CD4-positive, alpha-beta T cell (primary cell): ENCODE measurements at regions not wholly inside any gene's neighbourhood (a gene's known extent, or its start where the extent isn't known, plus 50 kb on each side); places are given as distances from the start of the nearest gene placed in this dataset.

Experiments
- ATAC-seq: fragments of 200-7000 bp; cut with Tn5 transposase; one replicate; pipeline ENCODE4 v1.10.0; 2022; ENCODE audit warnings: mild to moderate bottlenecking; ENCODE audit not compliant: poor library complexity
- CTCF ChIA-PET: fragments of 350-600 bp; sonication (Branson Sonifier 250); formaldehyde crosslinking; loops from one replicate; lab custom pipeline; 2021; ENCODE audit warnings: antibody characterized with exemption, inconsistent platforms; lab: Charles Lee
- POLR2A ChIA-PET: fragments of 350-600 bp; sonication (Branson Sonifier 250); formaldehyde crosslinking; loops from one replicate; lab custom pipeline; 2021; ENCODE audit warnings: antibody characterized with exemption, inconsistent platforms; lab: Charles Lee
- DNase-seq, 14 experiments: peaks; one replicate each; pipeline ENCODE4 v3.0.0-alpha.2; 2013 to 2020; ENCODE audit warnings: mixed read lengths in 2 of 14
- H3K27ac ChIP-seq, 2 donors: one replicate each; pipeline versions ENCODE4 v1.5.1 to v1.7.0; 2013; ENCODE audit warnings: low read length in 2 of 2, low read depth in 1 of 2, mild to moderate bottlenecking in 1 of 2
- H3K27me3 ChIP-seq, 2 experiments: 1 replicate in 1 of 2; 2 replicates in 1 of 2; pipeline versions ENCODE4 v1.6.1 to v1.7.0; 2013; ENCODE audit warnings: low read length in 2 of 2, control low read depth in 1 of 2, mild to moderate bottlenecking in 1 of 2, moderate library complexity in 1 of 2; ENCODE audit not compliant: insufficient read depth in 2 of 2, control insufficient read depth in 1 of 2
- H3K36me3 ChIP-seq: one replicate; pipeline ENCODE4 v1.6.1; 2013; ENCODE audit warnings: low read length, control low read depth; ENCODE audit not compliant: insufficient read depth
- H3K4me1 ChIP-seq: one replicate; pipeline ENCODE4 v1.6.1; 2013; ENCODE audit warnings: low read length, control low read depth; ENCODE audit not compliant: insufficient read depth
- H3K4me3 ChIP-seq: one replicate; pipeline ENCODE4 v1.5.1; 2013; ENCODE audit warnings: mild to moderate bottlenecking, low read length, moderate library complexity
- H3K9me3 ChIP-seq, 2 experiments: 1 replicate in 1 of 2; 2 replicates in 1 of 2; pipeline versions ENCODE4 v1.6.1 to v1.7.0; 2013; ENCODE audit warnings: low read length in 2 of 2, mild to moderate bottlenecking in 2 of 2, control low read depth in 1 of 2, moderate library complexity in 1 of 2; ENCODE audit not compliant: control insufficient read depth in 1 of 2, insufficient read depth in 1 of 2
- H3K27ac Mint-ChIP-seq: one replicate; pipeline ENCODE4 v1.8.0; 2020; ENCODE audit warnings: mixed read lengths
- H3K27me3 Mint-ChIP-seq: one replicate; pipeline ENCODE4 v1.8.0; 2021; ENCODE audit warnings: mixed read lengths
- H3K36me3 Mint-ChIP-seq: one replicate; pipeline ENCODE4 v1.8.0; 2021; ENCODE audit warnings: low read depth, mixed read lengths
- H3K4me1 Mint-ChIP-seq: one replicate; pipeline ENCODE4 v1.8.0; 2021; ENCODE audit warnings: low read depth, mixed read lengths
- H3K4me3 Mint-ChIP-seq: one replicate; pipeline ENCODE4 v1.8.0; 2020; ENCODE audit warnings: mild to moderate bottlenecking, mixed read lengths
- H3K9me3 Mint-ChIP-seq: one replicate; pipeline ENCODE4 v1.8.0; 2020; ENCODE audit warnings: mixed read lengths
- intact Hi-C, 2 experiments: fragments of 100-400 bp; cut with DNase I in 1 of 2; cut with micrococcal nuclease in 1 of 2; formaldehyde crosslinking; loops; one replicate each; pipeline versions ENCODE4 v1.15.1 to v1.9.0; 2023 to 2025; cut with DNase I, micrococcal nuclease
- TF ChIP-seq, protein P1 (sequence below): fragments of 200-600 bp; IDR thresholded peaks from one replicate; pipeline ENCODE4 v1.8.0; 2022; ENCODE audit warnings: antibody characterized with exemption, mild to moderate bottlenecking

DNA sequence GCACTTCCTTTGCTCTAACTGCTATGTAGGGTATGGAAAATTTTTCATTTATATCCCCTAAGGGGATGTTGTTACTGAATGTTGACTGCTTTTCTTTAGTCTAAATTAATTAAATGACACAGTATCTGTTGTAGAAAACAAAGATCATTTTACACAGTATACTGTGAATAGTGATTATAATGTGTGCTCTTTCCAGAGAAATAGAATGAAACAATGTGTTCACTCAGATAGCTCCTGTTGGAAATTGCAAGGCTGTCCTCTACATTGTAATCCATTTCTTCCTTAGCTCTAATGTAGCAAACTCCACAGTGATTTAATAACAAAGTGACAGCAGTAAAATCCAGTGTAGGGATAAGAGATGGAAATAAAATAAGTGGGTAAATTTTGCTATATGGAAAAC lies 159.0 kb upstream of the VEPH1 start:
- H3K27me3 Mint-ChIP-seq: peaks cover 12% of the 10 kb centered on the region
- CTCF ChIA-PET: no interaction called here
- H3K27ac ChIP-seq: no peak overlapping the region
- intact Hi-C loops: no loop called here
- DNase-seq (no peak), ATAC-seq (no peak)
- TF ChIP-seq, protein P1, sequence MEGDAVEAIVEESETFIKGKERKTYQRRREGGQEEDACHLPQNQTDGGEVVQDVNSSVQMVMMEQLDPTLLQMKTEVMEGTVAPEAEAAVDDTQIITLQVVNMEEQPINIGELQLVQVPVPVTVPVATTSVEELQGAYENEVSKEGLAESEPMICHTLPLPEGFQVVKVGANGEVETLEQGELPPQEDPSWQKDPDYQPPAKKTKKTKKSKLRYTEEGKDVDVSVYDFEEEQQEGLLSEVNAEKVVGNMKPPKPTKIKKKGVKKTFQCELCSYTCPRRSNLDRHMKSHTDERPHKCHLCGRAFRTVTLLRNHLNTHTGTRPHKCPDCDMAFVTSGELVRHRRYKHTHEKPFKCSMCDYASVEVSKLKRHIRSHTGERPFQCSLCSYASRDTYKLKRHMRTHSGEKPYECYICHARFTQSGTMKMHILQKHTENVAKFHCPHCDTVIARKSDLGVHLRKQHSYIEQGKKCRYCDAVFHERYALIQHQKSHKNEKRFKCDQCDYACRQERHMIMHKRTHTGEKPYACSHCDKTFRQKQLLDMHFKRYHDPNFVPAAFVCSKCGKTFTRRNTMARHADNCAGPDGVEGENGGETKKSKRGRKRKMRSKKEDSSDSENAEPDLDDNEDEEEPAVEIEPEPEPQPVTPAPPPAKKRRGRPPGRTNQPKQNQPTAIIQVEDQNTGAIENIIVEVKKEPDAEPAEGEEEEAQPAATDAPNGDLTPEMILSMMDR: no peak
- H3K27me3 ChIP-seq: no peaks in the 10 kb centered on the region
- no peak overlapping the region for H3K4me3 ChIP-seq
- no peaks in the 10 kb centered on the region for H3K4me1 ChIP-seq
- POLR2A ChIA-PET: no interaction called here
- H3K27ac Mint-ChIP-seq: no peak overlapping the region
- no peaks in the 10 kb centered on the region for H3K4me1 Mint-ChIP-seq
- H3K9me3 Mint-ChIP-seq: no peaks in the 10 kb centered on the region
- H3K36me3 Mint-ChIP-seq: no peaks in the 10 kb centered on the region
- no peak overlapping the region for H3K4me3 Mint-ChIP-seq
- no peaks in the 10 kb centered on the region for H3K9me3 ChIP-seq
- H3K36me3 ChIP-seq: no peaks in the 10 kb centered on the region

GRCh38 chr3:157660847-157661246 lies 157.6 kb upstream of the VEPH1 start:
- CTCF ChIA-PET: no interaction called here
- no peaks in the 10 kb centered on the region for H3K27me3 ChIP-seq
- ATAC-seq (no peak), DNase-seq (no peak)
- H3K36me3 ChIP-seq: no peaks in the 10 kb centered on the region
- no peaks in the 10 kb centered on the region for H3K36me3 Mint-ChIP-seq
- POLR2A ChIA-PET: no interaction called here
- H3K9me3 ChIP-seq: no peaks in the 10 kb centered on the region
- H3K27me3 Mint-ChIP-seq: peaks cover 12% of the 10 kb centered on the region
- H3K27ac ChIP-seq: no peak overlapping the region
- no peaks in the 10 kb centered on the region for H3K4me1 ChIP-seq
- no peak overlapping the region for H3K4me3 ChIP-seq
- TF ChIP-seq, protein P1: no peak
- H3K27ac Mint-ChIP-seq: no peak overlapping the region
- intact Hi-C loops: no loop called here
- H3K4me3 Mint-ChIP-seq: no peak overlapping the region
- H3K9me3 Mint-ChIP-seq: no peaks in the 10 kb centered on the region
- H3K4me1 Mint-ChIP-seq: no peaks in the 10 kb centered on the region

DNA sequence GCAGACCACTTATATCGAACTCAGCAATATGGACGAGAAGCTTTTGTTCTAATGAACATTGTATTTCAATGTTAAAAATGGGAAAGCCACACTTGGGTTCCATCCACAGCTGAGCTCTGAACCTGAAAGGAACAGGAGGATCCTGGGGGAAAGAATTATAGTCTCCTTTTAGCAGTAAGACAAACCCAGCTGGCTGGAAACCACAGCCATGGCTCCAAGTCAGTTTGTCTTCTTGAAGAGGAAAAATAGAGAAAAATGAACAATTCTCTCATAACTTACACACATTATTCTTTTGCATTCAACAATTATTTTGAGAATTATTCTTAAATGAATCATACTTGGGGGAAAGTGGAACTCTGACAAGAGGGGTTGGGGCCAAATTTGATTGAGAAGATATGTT lies 149.2 kb upstream of the VEPH1 start:
- ATAC-seq (no peak), DNase-seq (no peak)
- H3K9me3 ChIP-seq: no peaks in the 10 kb centered on the region
- ChIA-PET CTCF (no interaction called here), POLR2A (no interaction called here)
- no peaks in the 10 kb centered on the region for H3K4me1 ChIP-seq
- no peaks in the 10 kb centered on the region for H3K27me3 ChIP-seq
- no peaks in the 10 kb centered on the region for H3K36me3 Mint-ChIP-seq
- no peaks in the 10 kb centered on the region for H3K36me3 ChIP-seq
- H3K27ac Mint-ChIP-seq: no peak overlapping the region
- H3K9me3 Mint-ChIP-seq: no peaks in the 10 kb centered on the region
- no peak overlapping the region for H3K27ac ChIP-seq
- H3K27me3 Mint-ChIP-seq: no peaks in the 10 kb centered on the region
- no peaks in the 10 kb centered on the region for H3K4me1 Mint-ChIP-seq
- TF ChIP-seq, protein P1: no peak
- H3K4me3 Mint-ChIP-seq: no peak overlapping the region
- H3K4me3 ChIP-seq: no peak overlapping the region
- intact Hi-C loops: no loop called here
